Fibroblast of lung (primary cell): ENCODE measurements at regions not wholly inside any gene's neighbourhood (a gene's known extent, or its start where the extent isn't known, plus 50 kb on each side); places are given as distances from the start of the nearest gene placed in this dataset.

ENCODE experiments used
- DNase-seq, 2 donors: peaks; one replicate each; pipeline versions ENCODE4 v3.0.0 to v3.0.0-alpha.2; 2010; ENCODE audit warnings: low read depth in 2 of 2
- H2AFZ ChIP-seq: 2 replicates; pipeline ENCODE4 v1.5.1; 2012; ENCODE audit warnings: low read length, control low read depth, inconsistent platforms
- H3K27ac ChIP-seq: 2 replicates; pipeline ENCODE4 v1.5.1; 2011; ENCODE audit warnings: low read length, control low read depth; ENCODE audit not compliant: insufficient read depth
- H3K27me3 ChIP-seq: 2 replicates; pipeline ENCODE4 v1.5.1; 2011; ENCODE audit warnings: mild to moderate bottlenecking, low read length; ENCODE audit not compliant: control insufficient read depth, insufficient read depth
- H3K36me3 ChIP-seq: 2 replicates; pipeline ENCODE4 v1.5.1; 2011; ENCODE audit warnings: low read length; ENCODE audit not compliant: control insufficient read depth, insufficient read depth
- H3K4me1 ChIP-seq: 2 replicates; pipeline ENCODE4 v1.5.1; 2011; ENCODE audit warnings: low read length; ENCODE audit not compliant: control insufficient read depth, insufficient read depth; ENCODE audit errors: extremely low read depth
- H3K4me2 ChIP-seq: 2 replicates; pipeline ENCODE4 v1.5.1; 2011; ENCODE audit warnings: low read length, control low read depth; ENCODE audit not compliant: insufficient read depth; ENCODE audit errors: extremely low read depth
- H3K4me3 ChIP-seq, 4 experiments: fragments of 200-600 bp in 1 of 4; sonication (generic) in 1 of 4; replicated peaks in 1 of 4; 2 replicates each; pipeline ENCODE4 v1.5.1; 2011 to 2016; ENCODE audit warnings: low read length in 4 of 4, low read depth in 3 of 4, mild to moderate bottlenecking in 3 of 4, control low read depth in 2 of 4, inconsistent platforms in 1 of 4, mixed read lengths in 1 of 4; ENCODE audit not compliant: insufficient read depth in 1 of 4; ENCODE audit errors: control extremely low read depth in 1 of 4
- H3K79me2 ChIP-seq: 2 replicates; pipeline ENCODE4 v1.5.1; 2012; ENCODE audit warnings: mild to moderate bottlenecking, low read length, inconsistent platforms; ENCODE audit not compliant: control insufficient read depth, insufficient read depth
- H3K9ac ChIP-seq: 2 replicates; pipeline ENCODE4 v1.5.1; 2011; ENCODE audit warnings: mild to moderate bottlenecking, low read length, control low read depth; ENCODE audit not compliant: insufficient read depth
- H3K9me3 ChIP-seq: 2 replicates; pipeline ENCODE4 v1.5.1; 2012; ENCODE audit warnings: low read depth, low read length; ENCODE audit not compliant: control insufficient read depth, insufficient read depth
- H4K20me1 ChIP-seq: 2 replicates; pipeline ENCODE4 v1.5.1; 2011; ENCODE audit warnings: low read length; ENCODE audit not compliant: control insufficient read depth, insufficient read depth; ENCODE audit errors: extremely low read depth
- CTCF ChIP-seq, 2 donors: IDR thresholded peaks in 1 of 2; conservative IDR thresholded peaks in 1 of 2; 1 replicate in 1 of 2; 2 replicates in 1 of 2; pipeline ENCODE4 v1.5.1; 2011 to 2012; ENCODE audit warnings: low read length in 2 of 2, control low read depth in 1 of 2, inconsistent platforms in 1 of 2, low read depth in 1 of 2, mild to moderate bottlenecking in 1 of 2
- EZH2 ChIP-seq: IDR thresholded peaks from 2 replicates; pipeline ENCODE4 v1.5.1; 2012; ENCODE audit warnings: low read length, control low read depth, mild to moderate bottlenecking; ENCODE audit errors: missing control alignments

- no peaks in the 10 kb centered on the region for H4K20me1 ChIP-seq
- DNase-seq = no peak
- no peak for TF ChIP-seq CTCF (conservative IDR thresholded peaks at IDR 0.05 in 1 of 2, IDR thresholded peaks at IDR 0.05 in 1 of 2; ENCODE audit: low read depth in 1 of 2, low read length in 2 of 2)
- TF ChIP-seq EZH2 = no peak
Observed at GRCh38 chr22:49317369-49317768, 510.3 kb downstream of the BRD1 start.

GRCh38 chr22:49312601-49313000 lies 515.1 kb downstream of the BRD1 start:
- Histone ChIP-seq H3K9me3 (no peaks in the 10 kb centered on the region), H3K4me1 (no peaks in the 10 kb centered on the region), H3K4me2 (no peak overlapping the region), H3K4me3 (no peak overlapping the region), H3K79me2 (no peaks in the 10 kb centered on the region), H3K36me3 (no peaks in the 10 kb centered on the region), H3K9ac (no peak overlapping the region), H3K27ac (no peak overlapping the region), H2AFZ (no peak overlapping the region), H4K20me1 (no peaks in the 10 kb centered on the region), H3K27me3 (no peaks in the 10 kb centered on the region)
- no peak for DNase-seq
- no peak for TF ChIP-seq EZH2
- no peak for TF ChIP-seq CTCF (conservative IDR thresholded peaks at IDR 0.05 in 1 of 2, IDR thresholded peaks at IDR 0.05 in 1 of 2; ENCODE audit: low read depth in 1 of 2, low read length in 2 of 2)

More at GRCh38 chr22:49317369-49317768, 510.3 kb downstream of the BRD1 start:
- no peaks in the 10 kb centered on the region for H3K9me3 ChIP-seq
- no peak overlapping the region for H3K27ac ChIP-seq
- no peaks in the 10 kb centered on the region for H3K36me3 ChIP-seq
- H3K4me3 ChIP-seq = no peak overlapping the region
- no peaks in the 10 kb centered on the region for H3K79me2 ChIP-seq
- no peak overlapping the region for H3K9ac ChIP-seq
- H2AFZ ChIP-seq = no peak overlapping the region
- no peaks in the 10 kb centered on the region for H3K27me3 ChIP-seq
- no peaks in the 10 kb centered on the region for H3K4me1 ChIP-seq
- H3K4me2 ChIP-seq = no peak overlapping the region

- no peak for TF ChIP-seq CTCF (conservative IDR thresholded peaks at IDR 0.05 in 1 of 2, IDR thresholded peaks at IDR 0.05 in 1 of 2; ENCODE audit: low read depth in 1 of 2, low read length in 2 of 2)
- TF ChIP-seq EZH2 = no peak
- no peak overlapping the region for H3K9ac ChIP-seq
- no peak overlapping the region for H3K27ac ChIP-seq
- H3K4me1 ChIP-seq = no peaks in the 10 kb centered on the region
- no peak overlapping the region for H2AFZ ChIP-seq
- H3K27me3 ChIP-seq = no peaks in the 10 kb centered on the region
- H3K36me3 ChIP-seq = no peaks in the 10 kb centered on the region
- H3K79me2 ChIP-seq = no peaks in the 10 kb centered on the region
- H3K4me3 ChIP-seq = no peak overlapping the region
- H4K20me1 ChIP-seq = no peaks in the 10 kb centered on the region
- no peaks in the 10 kb centered on the region for H3K9me3 ChIP-seq
- no peak for DNase-seq
- no peak overlapping the region for H3K4me2 ChIP-seq
Observed at GRCh38 chr22:49310354-49310753, 517.3 kb downstream of the BRD1 start.
